Hippocampal formation (tissue), 2 donors: ENCODE measurements at regions not wholly inside any gene's neighbourhood (a gene's known extent, or its start where the extent isn't known, plus 50 kb on each side); places are given as distances from the start of the nearest gene placed in this dataset.

Experiments
- DNase-seq, 2 donors: peaks; one replicate each; lab custom pipeline; 2025; lab: John Stamatoyannopoulos, UW

DNA sequence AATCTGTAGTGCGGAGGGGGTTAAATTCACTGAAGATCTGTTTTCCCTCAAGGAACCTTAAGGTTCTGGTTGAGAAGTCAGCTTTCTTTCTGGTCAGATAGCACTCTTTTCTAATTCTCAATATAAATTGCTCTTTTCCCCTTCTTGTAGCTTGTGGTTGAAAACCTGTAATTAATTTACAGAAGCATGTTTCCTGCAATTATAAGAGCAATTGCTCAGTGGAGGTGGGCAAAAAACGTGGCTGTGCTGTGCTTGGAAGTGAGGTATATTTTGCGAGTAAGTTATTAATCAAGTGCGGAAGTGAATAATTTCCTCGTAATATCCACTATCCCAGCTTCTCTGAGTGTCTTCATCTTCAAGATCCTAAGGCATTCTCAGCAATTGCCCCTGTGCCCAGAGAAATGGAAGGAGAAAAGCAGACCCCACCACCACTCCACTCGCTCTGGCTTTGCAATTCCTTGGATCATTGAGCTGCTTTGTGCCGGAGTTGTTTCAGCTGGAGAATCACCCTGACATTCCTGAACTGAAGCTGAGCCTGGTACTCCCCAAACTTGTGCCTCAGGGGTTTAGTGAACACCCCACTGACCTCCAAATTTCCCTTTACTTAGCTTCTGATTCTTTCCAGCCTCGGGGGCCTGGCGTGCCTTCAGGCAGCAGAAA, 140.6 kb downstream of the LRRC70 start:
- DNase-seq = no peak

DNA sequence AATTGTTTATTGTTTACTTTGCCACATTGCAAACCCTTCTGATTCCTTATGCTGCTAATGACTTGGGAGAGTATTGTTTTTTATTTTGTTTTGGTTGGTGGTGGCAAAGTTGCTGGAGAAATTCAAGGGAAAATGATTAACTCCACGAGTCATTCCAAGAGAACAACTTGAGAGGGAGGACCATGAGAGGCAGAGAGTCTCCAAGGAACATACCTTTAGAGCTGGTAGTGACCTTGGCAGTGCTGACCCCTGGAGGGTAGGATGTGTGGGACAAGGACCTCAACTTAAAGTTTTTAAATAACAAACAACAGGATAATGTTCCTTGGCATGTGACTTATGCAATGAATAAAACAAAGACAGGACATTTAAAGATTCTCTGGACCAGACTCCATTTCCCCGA, 139.7 kb downstream of the LRRC70 start:
- DNase-seq = no peak

DNA sequence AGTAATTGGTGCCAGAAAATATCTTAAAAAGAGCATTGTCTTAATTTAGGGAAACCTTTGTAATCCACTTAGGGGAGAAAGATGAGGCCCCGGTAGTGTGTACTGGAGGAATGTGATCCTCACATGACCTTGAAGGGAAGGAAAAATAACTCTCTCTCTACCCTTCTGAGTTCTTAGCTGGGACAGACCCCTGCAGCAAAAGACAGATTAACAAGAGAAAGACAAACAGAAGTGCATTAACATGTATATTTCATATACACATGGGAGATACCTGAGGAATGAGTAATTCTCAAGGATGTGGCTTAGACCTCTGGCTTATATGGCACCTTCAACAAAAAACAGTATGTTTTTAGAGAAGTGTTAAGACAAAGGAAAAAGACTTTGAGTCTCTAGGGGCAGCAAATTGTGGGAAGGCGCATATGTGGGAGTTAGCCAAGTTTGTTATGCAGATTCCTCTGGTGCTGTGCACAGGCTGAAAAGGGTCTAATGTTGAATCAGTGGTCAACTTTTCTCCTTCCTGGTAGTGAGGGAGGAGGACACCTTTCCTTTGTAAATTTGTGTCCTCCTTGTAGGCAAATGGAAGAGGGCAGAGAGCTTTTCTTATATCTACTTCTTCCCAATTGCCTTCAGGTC, 138.8 kb downstream of the LRRC70 start:
- no peak for DNase-seq

DNA sequence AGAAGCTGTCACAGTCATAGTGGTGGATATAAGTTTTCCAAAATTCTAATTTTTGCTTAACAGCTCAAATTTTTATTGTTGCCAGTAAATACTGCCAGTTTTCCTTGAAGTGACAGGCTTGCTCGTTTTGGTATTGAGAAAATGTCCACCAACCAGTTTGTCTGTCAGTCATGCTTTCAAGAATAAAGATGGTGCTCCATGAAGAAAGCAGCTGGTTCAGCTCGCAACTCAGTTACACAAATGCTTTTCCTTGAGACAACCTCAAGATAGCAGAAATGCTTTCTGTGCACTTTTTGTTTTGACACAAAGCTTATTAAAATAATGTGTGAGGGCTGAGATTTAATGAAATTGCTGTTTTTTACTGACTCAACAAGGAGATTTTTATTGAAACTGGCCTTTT, 135.7 kb downstream of the LRRC70 start:
- no peak for DNase-seq

DNA sequence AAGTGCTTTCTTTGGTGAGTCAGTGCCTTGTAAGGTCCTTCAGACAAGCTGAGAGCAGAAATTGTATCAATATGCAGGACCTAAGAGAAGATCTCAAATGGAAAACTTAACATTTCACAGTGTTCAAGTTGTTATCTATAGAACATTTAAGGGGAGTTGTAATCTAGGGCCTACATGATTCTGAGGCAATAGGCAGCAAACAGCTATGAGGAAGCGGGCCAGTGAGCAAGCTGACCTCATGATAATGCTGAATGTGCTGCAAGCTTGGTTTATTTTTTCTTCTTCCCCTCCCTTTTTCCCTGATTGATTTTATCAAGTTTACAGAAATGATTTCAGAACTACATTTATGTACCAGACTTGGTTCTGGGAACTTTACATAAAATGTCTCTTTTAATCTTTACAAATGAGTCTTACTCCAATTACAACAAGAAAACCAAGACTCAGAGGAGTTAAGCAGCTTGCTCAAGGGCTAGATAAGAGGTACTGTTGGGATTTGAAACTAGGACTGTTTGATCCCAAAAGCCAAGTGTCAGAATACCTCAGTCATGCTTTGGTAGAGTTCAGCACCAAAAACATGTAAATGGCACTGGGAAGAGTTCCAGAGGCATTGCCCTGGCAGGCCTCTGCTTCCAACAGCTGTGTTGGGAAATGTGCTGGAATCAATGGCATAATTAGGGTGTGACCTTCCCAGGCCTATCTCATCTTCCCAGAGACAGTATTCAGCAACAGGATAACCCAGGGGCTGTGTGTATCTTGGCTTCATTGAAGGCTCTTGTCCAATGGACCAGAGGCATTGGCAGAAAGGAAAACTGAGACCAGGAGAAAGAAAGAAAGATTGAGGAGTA, 130.1 kb downstream of the LRRC70 start:
- DNase-seq = no peak

DNA sequence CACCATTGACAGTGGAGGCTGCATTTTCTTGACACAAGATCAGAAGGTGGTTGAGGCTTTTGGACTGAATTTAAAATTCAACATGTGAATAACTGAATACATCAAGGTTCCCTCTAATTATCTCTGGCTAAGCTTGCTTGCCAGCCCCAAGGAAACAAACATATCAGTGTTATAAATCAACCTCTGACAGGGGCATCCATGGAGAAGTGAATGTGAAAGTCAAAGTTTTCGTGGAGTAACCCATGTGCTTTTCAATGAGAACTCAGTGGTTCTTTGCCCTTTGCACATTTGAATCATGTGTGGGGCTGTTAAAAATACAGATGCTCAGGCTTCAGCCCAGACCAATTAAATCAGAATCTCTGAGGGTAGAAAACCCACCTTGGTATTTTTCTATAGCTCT, 128.9 kb downstream of the LRRC70 start:
- no peak for DNase-seq

DNA sequence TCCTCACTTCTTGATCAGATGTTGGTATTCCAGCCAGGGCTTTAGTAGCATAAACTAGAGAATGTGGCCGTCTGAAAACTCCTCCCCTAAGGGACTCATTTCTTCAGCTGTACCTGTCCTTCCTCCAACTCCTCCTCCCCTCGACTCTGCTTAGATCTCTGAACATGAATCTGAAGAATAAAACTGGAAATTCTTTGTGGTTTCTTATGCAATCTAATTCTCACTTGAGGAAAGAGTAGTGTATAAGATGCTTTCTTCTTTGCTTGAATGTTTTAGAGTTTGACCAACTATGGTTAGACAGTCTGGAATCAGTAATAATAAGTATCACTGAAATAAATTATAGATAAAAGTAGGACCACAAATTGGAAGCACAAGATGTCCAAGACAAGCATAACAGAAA, 128.5 kb downstream of the LRRC70 start:
- no peak for DNase-seq

DNA sequence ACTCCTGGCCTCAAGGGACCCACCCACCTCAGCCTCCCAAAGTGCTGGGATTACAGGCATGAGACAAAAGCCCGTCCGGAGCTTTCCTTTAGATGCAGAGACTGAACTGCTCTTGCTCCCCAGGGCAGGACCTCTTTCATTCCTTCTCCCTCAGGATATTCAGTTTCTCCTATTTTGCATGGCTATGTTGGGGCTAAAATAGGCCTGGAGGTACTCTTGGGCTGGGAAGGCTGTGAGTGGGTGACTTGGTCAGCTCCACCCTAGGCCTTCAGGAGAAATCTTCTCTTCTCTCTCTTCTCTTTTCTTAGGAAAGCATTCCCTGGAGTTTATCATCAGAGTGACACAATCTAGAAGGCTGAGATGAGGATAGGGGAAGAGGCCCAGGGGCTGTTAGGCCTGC, 126.4 kb downstream of the LRRC70 start:
- no peak for DNase-seq

DNA sequence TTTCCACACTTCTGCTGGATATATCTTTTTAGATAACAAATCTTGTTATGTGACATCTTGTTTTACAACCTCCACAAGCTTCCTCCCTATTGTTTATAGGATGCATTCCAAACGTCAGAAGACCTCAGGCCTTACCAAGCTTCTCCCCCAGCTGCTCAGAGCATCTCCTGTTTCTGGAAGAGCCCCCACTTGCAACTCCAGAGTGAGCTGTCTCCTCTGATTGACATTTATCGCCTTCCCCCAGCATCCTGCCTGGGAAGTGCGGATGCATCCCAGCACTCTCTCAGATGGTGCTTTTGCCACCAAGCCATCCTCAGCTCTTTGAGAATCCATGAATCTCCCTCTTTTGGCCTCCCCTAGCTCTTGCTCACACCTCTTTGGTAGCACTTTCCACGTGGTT, 123.5 kb downstream of the LRRC70 start:
- DNase-seq = no peak

DNA sequence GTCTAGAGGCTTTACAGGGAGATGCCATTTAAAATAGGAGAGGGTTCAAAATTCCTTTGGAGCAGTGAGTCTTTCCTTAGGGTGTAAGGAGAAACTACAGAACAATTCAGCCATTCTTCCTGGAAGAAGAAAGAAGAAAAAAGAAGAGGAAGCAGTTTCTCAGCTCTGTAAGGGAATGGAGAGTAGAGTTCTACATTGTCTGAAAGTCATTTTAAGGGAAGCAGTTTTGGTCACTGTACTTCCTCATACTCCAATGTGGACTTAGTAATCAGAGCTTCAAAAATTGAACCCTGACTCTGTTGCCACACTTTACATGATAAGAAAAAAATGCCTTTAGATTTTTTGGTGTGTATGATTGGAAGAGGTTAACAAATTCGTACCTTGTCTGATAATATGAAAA, 122.4 kb downstream of the LRRC70 start:
- no peak for DNase-seq

DNA sequence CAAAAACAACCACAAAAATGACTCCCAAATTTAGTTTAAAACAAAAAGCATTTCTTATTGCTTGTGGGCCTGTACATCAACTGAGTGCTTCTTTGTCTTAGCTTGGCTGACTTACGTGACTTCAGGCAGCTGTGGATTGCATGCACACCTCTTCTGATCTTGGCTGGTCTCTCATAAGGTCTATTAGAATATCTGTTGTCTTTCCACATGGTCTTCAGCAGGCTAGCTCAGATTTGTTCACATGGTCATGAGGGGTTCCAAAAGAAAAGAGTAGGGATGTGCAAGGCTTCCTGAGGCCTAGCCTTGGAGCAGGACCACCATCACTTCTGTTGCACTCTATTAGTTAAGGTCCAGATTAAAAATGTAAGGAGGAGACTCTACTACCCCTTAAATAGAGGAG, 120.1 kb downstream of the LRRC70 start:
- no peak for DNase-seq

DNA sequence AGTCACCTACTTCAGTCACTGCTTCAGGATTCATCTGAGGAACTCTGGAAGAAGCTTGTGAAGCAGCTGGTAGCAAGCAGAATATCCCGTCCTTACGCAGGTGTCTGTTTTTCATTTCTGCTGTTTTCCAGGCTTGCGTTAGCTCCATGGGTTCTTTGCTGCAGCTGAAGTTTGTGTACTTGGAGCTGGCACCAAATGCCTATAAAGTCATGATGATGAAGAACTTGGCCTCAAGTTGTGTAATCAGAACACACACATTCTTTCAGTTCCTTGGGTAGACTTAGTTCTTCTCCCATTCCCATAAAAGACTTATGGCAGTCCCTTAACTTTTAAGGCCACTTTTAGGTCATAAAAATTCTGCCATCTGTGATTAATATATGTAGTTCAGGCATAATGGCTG, 116.7 kb downstream of the LRRC70 start:
- no peak for DNase-seq

DNA sequence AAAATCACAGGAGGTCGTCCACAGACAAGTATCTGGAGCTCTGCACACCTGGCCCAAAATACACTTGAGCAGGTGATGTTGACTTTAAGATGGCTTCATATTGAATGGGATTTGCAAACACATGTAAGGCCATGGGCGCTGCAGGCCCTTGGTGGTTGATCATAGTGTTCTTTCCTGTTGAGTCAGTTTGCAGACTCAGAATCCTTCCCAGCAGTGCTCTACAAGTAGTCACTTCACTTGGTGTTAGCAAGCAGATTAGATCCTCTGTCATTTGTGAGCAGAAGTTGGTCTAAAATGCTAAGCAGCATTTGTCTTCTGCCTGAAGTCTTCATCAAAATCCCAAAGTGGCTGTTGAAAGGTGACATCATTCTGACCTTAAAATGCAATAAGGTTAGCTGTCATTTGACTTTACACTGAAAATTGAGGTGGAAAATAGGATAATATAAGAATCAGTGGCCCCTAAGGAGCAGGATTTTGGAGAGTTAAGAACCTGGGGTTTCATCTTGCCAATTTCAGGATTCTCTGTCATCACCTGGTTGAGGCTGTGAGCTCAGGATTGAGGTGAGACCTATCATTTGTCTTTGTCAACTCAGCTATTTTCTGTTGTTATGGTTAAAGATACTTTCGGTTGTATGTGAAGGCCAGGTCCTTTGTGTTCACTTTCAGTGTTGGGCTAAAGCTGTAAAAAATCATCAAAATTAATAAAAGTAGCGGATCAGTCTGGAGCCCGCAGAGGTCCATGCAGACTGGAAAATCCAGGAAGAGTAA, 114.5 kb downstream of the LRRC70 start:
- no peak for DNase-seq

DNA sequence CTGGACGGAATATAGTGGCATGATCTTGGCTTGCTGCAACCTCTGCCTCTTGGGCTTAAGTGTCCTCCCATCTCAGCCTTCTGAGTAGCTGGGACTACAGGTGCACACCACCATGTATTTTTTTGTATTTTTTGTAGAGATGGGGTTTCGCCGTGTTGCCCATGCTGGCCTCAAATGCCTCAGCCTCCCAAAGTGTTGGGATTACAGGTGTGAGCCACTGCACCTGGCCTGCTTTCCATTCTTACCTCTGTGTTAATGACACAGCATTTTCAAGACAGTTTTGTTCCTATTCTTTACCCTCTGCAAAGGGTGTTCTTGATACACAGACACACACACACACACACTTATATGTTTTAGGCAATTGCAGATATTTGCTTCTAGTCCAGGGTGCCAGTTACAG, 113.3 kb downstream of the LRRC70 start:
- DNase-seq = no peak

DNA sequence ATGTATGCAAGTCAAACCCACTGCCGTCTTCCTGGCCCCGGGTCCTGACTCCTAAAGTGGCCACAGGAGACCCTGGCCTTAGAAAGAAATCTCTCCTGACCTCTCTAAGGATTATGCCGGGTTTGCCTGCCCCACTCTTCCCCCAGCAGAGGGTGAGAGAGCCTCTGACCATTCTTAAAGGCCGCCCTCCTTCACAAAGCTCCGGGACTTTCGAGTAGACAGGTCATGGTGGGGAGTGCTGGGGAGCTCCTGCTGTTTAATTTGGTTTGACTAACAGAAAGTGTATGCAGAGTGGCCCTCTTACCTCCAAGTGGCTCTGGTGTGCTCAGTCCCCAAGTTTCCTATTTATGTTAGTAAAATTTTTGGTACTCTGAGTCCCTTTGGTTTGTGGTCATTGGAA, 111.8 kb downstream of the LRRC70 start:
- DNase-seq = no peak

DNA sequence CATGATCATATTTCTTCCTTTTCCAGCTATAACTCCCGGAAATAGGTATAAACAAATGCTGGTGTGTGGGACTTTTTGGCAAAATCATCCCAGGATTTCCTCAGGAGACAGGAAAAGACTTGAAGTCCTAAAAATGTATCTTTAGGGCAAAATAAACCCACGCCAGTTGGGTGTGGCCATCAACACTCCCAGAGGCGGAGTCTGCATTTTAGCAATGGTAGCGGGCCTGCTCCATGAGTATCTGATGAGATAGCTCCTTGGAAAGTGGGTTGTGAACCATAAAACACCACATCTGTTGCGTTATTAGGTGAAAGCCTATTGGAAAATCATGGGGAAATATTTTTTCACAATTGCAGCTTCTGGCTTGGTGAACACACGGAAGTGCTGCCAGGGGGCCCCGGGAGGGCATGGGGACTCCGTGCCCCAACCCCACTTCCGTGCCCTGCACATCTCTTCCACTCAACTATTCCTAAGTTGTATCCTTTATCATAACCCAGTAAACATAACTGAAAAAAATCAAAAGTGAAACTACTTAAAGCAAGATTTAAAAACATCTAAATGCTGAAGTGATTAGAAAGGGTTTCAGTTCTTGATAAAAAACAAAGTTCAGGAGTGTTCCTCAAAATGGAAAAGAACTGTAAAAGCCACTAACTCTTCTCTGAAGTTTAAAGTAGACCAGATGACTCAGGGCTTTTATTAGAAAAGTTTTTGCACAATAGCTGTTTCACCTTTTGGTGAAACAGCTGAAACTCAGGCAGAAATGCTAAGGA, 111.2 kb downstream of the LRRC70 start:
- no peak for DNase-seq

DNA sequence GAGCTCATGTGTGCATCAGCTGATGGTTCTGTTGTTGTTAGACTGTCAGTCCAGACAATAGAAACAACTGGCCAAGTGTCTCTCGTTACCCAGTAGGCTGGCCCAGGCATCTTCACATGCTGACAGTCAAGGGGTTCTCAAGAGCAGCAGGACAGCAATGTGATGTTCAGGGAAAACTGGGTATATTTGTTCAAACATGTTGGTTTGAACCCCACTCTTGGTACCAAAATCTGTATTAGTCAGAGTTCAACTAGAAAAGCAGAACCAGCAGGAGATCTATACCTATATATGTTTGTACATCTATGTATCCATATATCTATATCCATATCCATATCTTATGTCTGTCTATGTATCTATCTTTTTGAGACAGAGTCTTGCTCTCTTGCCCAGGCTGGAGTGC, 108.1 kb downstream of the LRRC70 start:
- DNase-seq = no peak

DNA sequence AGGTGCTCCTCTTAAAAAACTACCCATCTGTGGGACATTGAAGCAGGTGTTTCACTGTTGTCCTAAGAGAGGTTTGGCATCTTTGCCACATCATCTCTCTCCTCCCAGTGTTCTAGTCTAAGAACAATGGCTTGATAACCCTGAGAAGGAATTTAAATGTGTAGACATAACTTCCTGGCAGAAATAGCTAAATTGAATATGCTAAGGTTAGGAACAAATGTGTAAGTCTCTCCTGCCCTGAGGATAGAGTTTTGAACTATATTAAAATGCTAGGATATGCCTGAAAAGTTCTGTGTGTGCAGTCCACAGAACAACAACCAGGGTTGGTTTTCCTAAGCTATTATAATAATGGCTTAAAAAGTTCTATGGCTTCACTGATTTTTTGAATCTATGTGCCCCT, 106.6 kb downstream of the LRRC70 start:
- no peak for DNase-seq

DNA sequence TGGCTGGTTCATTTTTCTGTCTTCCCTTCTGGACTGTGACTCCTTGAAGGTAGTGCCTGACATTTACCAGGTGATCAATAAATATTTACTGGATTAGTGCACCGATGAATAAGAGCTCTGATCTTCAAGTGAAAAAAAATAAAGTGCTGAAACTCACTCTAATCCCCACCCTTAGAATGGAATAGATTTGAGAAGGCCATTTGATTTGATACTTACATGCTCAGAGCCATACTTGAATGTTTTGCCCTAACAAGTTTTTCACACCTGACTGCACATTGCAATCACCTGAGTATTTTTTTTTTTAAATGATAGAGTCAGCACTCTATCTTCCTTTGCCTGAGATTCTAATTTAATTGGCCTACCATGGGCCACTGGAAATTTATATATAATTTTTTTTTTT, 105.7 kb downstream of the LRRC70 start:
- DNase-seq = no peak

DNA sequence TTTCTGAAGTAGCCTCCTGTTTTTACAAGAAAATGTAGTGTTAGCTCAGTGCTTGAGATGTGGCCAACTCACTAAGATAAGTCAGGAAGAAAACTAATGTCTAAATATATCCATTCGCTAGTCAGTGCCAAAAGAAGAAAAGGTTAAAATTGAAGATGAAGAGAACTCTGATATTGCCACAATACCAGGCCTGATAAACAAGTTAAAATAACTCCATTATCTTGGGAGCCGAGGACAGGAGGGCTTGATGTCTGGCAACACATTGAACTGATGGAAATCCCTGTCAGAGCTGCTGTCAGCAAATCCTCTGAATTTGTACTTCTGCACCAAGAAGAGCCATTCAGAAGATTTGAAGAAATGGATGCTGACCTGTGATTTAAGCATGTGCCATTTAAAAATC, 103.4 kb downstream of the LRRC70 start:
- DNase-seq = no peak

DNA sequence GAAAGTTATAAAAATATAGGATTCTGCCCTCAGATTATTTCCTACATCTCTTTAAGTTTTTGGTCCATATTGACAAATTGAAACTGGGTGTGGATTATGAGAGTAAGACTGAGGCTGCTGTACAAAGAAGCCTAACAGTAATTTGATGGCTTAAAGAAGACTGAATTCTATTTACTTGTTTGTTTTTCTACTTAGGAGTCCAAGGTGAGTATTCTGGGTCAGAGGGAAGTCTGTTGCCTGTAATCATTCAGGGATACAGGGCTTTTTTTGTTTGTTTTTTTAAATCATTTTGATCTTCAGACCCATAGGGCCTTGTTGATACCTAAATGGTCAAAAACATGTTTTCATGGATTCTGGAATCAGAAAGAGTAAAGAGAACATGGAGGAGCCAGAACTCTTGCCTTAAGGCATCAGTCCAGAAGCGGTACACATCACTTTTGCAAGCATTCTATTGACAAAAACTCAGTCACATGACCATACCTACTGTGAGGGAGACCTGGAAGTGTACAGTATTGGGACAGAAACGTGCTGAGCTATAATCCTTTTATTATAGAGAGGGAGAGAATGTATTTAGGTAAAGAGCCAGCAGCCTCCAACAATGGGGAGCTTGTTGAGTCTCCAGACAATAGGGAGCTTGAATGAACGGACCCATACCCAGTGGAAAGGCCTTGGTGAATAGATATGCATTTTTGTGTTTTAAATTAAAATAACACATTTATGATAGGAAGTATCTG, 102.7 kb downstream of the LRRC70 start:
- DNase-seq = no peak
